Activated CD4-positive, alpha-beta T cell treated with anti-CD3 and anti-CD28 coated beads, Interleukin-10, Interleukin-2, amounts not matched to agents 100 ng/mL and 50 ng/mL, durations not matched to agents 16 hours and 8 hours (primary cell): ENCODE measurements at regions not wholly inside any gene's neighbourhood (a gene's known extent, or its start where the extent isn't known, plus 50 kb on each side); places are given as distances from the start of the nearest gene placed in this dataset.
"Not testable (repeated sequence)": the region's sequence is repeated elsewhere in the genome, so short reads cannot be mapped to it uniquely, and the experiment has no call there.

ENCODE experiments used
- DNase-seq: peaks from one replicate; pipeline ENCODE4 v3.0.0-alpha.2; 2020

DNA sequence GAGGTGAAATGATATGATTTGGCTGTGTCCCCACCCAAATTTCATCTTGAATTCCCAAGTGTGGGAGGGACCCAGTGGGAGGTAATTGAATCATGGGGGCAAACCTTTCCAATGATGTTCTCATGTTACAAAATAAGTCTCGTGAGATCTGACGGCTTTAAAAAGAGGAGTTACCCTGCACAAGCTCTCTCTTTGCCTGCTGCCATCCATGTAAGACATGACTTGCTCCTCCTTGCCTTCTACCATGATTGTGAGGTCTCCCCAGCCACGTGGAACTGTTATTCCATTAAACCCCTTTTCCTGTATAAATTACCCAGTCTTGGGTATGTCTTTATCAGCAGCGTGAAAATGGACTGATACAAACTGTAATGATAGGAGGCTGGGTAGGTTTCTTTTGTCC is 145.1 kb downstream of the AKR1D1 start:
- DNase-seq, result not testable (repeated sequence)

DNA sequence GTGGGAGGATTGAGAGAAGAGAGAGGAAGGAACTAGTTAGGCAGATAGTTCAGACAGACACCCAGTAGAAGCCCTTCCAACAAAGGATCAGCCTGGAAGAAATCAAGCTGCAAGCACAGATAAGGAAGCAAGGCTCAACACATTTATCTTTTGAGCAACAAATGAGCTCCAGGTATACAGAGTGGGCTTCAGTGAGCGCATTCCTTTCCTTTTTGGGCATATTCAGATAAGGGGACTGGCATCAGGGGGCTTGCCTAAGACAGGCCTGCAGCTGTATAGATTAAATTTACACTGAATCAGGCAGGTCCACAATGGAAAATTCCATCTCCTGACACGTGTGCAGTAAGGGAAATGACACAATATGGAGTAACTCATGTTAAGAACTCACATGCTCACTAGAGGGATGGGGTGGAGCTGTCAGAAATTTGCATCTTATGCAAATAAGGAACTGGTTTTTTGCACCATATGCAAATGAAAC is 147.2 kb downstream of the AKR1D1 start:
- no peak for DNase-seq

DNA sequence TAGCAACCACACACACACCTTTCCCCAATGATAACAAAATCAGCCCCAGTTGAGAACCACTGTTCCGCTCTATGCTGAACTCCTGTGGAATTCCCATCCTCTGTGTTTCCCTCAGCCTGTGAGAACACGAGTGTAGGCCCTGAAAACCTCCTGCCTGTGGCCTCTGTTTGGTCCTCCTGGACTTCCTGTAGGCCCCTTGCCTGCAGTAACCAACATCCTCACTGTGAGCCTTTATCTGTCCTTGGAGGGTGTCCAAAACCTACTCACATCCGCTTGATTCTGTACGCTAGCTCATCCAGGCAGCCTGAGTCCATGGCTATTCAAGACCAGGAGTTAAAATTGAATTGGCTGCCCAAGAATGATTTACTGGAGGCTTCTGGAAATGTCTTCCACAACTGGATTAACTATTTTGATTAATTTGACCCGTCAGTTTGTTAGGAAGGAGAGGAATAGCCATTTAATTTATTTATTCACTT is 149.8 kb downstream of the AKR1D1 start:
- DNase-seq, result no peak

- DNase-seq, result no peak
These were observed 150.6 kb downstream of the AKR1D1 start for GRCh38 chr7:138226745-138227279.

DNA sequence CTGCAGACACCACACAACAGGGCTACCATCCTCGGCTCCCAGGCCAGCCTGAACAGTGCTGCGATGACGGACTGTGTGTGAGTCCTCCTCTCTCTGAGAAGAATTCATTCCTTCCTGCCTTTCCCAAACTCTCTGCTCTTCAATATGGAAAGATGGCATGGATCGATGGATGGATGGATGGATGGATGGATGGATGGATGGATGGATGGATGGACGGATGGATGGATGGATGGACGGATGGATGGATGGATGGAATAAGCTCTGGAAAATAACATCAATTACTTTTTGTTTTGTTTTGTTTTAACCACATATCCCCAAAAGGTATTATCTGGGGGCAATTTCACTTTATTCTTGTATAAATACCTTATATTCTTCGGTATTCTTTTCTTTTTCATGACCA is 151.9 kb downstream of the AKR1D1 start:
- DNase-seq, result no peak

GRCh38 chr7:138228769-138229168 is 152.5 kb downstream of the AKR1D1 start:
- DNase-seq, result no peak

- no peak for DNase-seq
These were observed 156.9 kb downstream of the AKR1D1 start for GRCh38 chr7:138233189-138233588.

GRCh38 chr7:138235207-138235606 is 158.9 kb downstream of the AKR1D1 start:
- DNase-seq, result no peak

GRCh38 chr7:138237995-138238394 is 161.7 kb downstream of the AKR1D1 start:
- DNase-seq, result no peak

DNA sequence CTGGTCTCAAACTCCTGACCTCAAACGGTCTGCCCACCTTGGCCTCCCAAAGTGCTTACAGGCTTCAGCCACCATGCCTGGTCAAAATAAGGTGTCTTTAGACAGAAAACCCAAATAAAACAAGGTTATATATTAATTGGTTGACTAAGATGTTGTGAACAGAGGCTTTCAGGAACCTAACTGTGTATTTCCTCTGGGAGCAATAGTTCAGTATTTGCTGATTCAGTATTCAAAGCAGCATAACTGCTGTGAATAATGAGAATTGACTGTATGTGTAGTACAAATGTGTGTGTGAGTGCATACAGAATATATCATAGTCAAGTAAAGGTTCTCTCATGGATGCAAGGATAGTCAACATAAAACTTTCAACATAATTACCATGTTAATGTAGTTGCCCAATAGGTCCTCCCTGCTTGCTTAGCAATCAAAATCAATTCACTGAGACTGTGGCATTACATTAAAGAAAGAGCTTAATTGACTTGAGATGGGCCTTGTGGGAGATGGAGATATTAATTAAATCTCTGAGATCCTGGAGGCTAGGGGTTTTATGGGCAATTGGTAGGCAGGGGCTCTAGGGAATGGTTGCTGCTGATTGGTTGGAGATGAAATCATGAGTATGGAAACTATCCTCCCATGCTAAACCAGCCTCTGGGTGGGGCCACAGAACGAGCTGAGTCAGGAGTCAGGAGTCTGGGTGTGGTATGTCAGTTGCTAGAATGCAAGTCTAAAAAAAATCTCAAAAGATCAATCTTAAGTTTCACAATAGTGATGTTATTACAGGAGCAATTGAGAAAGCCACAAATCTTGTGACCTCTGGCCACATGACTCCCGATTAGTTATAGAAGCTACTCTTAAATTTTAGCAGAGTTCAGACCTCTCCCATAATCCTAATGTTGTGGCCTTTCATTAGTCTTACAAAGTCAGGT is 162.7 kb downstream of the AKR1D1 start:
- DNase-seq, result no peak

GRCh38 chr7:138243430-138243829 is 167.2 kb downstream of the AKR1D1 start:
- DNase-seq, result no peak

DNA sequence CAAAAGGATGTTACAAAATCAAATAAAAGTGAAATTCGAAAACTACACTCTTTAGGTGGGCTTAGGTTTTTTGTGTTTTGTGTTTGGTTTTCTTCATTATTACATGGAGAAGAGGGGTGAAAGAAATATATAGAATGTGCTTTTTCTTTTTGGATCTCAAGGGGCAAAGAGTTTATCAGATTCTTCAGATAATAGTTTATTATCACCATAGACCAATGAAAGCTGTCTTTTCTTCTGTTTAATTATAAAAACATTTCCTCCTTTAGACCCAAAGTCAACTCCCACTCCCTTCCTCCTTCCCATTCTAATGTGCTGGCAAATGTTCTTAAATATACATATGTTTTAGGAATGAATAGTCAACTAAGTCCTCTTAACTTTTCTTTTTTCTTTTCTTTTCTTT is 167.6 kb downstream of the AKR1D1 start:
- no peak for DNase-seq

DNA sequence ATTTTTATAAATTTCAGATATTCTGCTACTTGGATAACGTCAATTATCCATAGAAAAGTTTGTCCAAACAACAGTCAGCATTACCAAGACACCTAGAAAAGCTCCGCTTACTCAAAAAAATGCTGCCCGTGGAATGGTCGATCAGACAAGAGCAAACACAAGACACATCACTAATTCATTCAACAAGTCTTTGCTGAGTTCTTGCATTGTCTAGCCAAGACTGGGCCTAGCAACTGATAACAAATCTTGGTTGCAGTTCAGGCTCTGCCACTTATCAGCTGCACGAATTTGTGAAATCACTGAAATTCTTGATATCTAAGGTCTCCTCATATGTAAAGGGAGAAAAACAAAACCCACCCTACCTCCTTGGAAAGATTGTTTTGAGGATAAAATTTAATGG is 168.3 kb downstream of the AKR1D1 start:
- DNase-seq, result no peak

DNA sequence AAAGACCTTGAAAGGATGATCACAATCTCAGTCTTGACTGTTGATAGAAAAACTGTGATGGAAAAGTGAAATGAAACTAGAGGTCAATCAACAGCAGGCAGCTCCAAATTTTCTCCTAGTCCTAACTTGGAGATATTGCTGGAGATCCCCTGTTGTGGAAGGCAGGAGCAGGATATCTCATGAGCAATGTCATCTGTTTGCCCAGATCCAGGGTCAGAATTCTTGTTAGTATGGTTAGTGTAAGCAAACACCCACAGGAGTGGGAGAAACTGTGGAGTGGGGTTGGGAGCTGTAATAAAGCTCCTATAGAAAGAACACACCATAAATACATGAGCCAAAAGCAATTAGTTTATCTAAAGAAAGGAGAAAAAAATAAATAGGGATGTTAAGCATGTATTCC is 169.0 kb downstream of the AKR1D1 start:
- DNase-seq, result no peak

GRCh38 chr7:138245682-138246081 is 169.4 kb downstream of the AKR1D1 start:
- DNase-seq, result no peak

DNA sequence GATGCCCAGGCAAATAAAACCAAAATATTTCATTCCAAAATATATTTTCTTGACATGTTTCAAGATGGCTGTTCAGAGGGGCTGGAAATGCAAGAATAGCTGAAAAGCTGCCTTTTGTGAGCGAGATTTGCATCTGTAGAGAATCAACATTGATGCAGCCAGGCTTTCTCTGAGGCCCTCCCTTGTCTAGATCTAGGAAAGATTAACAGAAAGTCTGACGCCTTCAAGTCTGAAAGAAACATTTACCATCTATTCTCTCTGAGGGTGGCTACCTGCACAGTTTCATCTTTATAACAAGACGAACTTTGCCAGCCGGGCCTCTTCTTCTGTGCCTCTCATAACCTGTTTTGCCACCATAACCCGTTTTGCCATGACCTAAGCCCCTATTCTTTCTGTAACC is 170.2 kb downstream of the AKR1D1 start:
- no peak for DNase-seq

GRCh38 chr7:138247081-138247480 is 170.8 kb downstream of the AKR1D1 start:
- no peak for DNase-seq

DNA sequence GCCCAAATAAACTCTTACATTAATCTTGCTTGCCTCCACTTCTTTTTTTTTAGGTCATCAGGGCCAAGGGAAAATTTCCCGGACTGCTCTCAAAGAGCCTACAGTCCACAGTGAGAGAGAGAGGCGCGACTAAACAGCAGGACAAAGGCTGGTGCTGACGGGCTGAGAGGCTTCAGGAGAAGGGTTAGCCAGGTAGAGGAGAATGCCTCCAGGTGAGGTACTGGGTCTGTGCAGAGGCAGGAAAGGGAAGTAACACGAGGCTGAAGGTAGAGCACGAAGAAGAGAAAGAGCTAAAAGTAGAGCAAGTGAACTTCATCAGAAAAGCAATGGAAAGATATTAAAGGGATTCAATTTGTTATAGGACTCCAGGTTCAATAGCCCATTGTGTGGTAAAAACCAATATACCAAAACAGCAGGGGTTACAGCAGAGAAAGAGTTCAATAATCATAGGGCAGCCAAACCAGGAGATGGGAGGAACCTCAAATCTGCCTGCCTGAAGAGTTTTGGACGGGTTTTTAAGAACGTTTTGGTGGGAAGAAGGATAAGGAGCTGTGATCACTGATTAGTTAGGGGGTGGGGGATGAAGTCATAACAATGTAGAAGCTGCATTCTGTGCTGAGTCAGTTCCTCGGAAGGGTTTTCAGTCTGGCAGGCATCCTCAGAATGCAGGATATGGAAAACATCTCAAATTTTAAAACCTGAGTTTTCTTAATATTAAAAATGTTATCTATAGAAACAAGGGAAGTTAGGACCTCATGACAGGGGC is 171.5 kb downstream of the AKR1D1 start:
- no peak for DNase-seq

GRCh38 chr7:138248609-138249008 is 172.3 kb downstream of the AKR1D1 start:
- DNase-seq, result no peak

DNA sequence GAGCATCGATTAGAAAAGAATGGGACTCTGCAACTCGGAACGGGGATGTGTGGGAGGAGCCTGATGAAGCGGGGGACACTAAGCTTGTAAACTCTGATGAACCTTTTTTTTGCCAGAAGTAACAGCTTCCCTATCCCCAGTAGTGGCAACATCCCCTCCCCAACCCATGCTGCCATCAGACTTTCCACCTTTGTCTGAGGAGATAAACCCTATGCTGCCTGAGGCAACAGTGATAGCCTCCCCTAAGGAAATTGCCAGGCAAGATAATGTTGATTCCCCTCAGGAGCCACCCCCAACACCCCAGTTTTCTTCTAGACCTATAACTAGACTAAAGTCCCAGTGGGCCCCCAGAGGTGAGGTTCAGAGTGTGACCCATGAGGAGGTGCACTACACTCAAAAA is 173.7 kb downstream of the AKR1D1 start:
- no peak for DNase-seq

GRCh38 chr7:138252666-138253065 is 176.4 kb downstream of the AKR1D1 start:
- not testable (repeated sequence) for DNase-seq

DNA sequence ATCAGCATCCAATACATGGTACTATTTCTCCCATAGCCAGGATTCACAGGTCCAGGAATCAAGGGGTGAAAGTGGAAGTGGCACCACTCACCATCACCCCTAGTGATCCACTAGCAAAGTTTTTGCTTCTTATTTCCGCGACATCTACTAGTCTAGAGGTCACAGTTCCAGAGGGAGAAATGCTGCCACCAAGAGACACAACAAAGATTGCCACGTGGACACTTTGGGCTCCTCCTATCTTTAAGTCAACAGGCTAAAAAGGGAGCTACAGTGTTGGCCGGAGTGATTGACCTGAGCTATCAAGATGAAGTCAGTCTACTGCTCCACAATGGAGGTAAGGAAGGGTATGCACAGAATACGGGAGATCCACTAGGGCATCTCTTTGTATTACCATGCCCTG is 178.2 kb downstream of the AKR1D1 start:
- DNase-seq, result no peak

- DNase-seq, result no peak
These were observed 181.4 kb downstream of the AKR1D1 start for GRCh38 chr7:138257459-138258196.
